ENCODE measurements at regions not wholly inside any gene's neighbourhood (a gene's known extent, or its start where the extent isn't known, plus 50 kb on each side); places are given as distances from the start of the nearest gene placed in this dataset.

- TF ChIP-seq EGR1 (IDR thresholded peaks at IDR 0.05; ENCODE audit: low read depth) (no peak), EZH2phosphoT487 (IDR thresholded peaks at IDR 0.05; ENCODE audit: borderline replicate concordance) (no peak), CEBPB (IDR thresholded peaks at IDR 0.05; ENCODE audit: low read depth) (no peak), CTCF (IDR thresholded peaks at IDR 0.05 in 2 of 3, conservative IDR thresholded peaks at IDR 0.05 in 1 of 3; ENCODE audit: borderline replicate concordance in 1 of 3, insufficient read depth in 1 of 3, low read depth in 2 of 3, low read length in 2 of 3) (no peak), POLR2AphosphoS5 (IDR thresholded peaks at IDR 0.05; ENCODE audit: low read depth, low read length) (no peak), TCF7L2 (IDR thresholded peaks at IDR 0.05; ENCODE audit: borderline replicate concordance, extremely low read depth, insufficient read depth, insufficient read length) (no peak), ZFX (IDR thresholded peaks at IDR 0.05) (no peak), SP1 (IDR thresholded peaks at IDR 0.05; ENCODE audit: low read depth) (no peak), JUND (IDR thresholded peaks at IDR 0.05) (no peak), SIN3A (IDR thresholded peaks at IDR 0.05; ENCODE audit: low read depth) (no peak), EZH2 (IDR thresholded peaks at IDR 0.05) (no peak), ATF3 (IDR thresholded peaks at IDR 0.05) (no peak), POLR2A (IDR thresholded peaks at IDR 0.05; ENCODE audit: borderline replicate concordance, extremely low read depth, insufficient read depth, insufficient read length) (no peak), ZNF274 (IDR thresholded peaks at IDR 0.05; ENCODE audit: low read depth, low read length) (no peak)
Observed at GRCh38 chr12:28050606-28051005, 78.1 kb upstream of the PTHLH start.

Measured in HCT116 (cell line).